Hepatocyte (in vitro differentiated cells): ENCODE measurements at regions not wholly inside any gene's neighbourhood (a gene's known extent, or its start where the extent isn't known, plus 50 kb on each side); places are given as distances from the start of the nearest gene placed in this dataset.

Source experiments
- EZH2 ChIP-seq: fragments of 200-600 bp; sonication (generic); IDR thresholded peaks from 2 replicates; pipeline ENCODE4 v1.6.1; 2016; ENCODE audit warnings: antibody characterized with exemption, mild to moderate bottlenecking, borderline replicate concordance
- EZH2phosphoT487 ChIP-seq: fragments of 200-600 bp; sonication (generic); IDR thresholded peaks from one replicate; pipeline ENCODE4 v1.6.1; 2018; ENCODE audit warnings: antibody characterized with exemption, mild to moderate bottlenecking, low read depth, moderate library complexity; ENCODE audit not compliant: unreplicated experiment, severe bottlenecking
- TF ChIP-seq, protein P1 (sequence below): fragments of 200-600 bp; sonication (generic); IDR thresholded peaks from 2 replicates; pipeline ENCODE4 v1.5.1; 2016; ENCODE audit warnings: antibody characterized with exemption, mild to moderate bottlenecking; ENCODE audit not compliant: poor library complexity

DNA sequence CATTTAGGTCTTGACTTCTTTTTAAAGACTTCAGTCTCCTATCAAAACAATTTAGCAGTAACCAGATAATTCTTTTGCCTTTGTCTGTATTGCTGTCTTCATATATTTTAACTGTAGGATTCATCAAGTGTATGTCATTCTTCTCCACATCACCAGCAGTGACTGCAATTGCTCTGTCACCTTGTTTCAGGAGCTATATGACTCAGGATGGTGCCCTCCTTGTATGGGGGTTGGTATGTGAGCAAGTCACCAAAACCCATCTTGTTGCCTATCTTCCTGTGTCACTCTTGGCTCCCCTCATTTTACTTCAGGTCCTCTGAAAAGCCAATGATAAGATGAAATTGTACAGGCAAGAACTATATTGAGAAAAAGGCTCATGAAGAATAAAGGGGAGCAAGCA, 256.9 kb upstream of the LUZP2 start:
- TF ChIP-seq, protein P1, sequence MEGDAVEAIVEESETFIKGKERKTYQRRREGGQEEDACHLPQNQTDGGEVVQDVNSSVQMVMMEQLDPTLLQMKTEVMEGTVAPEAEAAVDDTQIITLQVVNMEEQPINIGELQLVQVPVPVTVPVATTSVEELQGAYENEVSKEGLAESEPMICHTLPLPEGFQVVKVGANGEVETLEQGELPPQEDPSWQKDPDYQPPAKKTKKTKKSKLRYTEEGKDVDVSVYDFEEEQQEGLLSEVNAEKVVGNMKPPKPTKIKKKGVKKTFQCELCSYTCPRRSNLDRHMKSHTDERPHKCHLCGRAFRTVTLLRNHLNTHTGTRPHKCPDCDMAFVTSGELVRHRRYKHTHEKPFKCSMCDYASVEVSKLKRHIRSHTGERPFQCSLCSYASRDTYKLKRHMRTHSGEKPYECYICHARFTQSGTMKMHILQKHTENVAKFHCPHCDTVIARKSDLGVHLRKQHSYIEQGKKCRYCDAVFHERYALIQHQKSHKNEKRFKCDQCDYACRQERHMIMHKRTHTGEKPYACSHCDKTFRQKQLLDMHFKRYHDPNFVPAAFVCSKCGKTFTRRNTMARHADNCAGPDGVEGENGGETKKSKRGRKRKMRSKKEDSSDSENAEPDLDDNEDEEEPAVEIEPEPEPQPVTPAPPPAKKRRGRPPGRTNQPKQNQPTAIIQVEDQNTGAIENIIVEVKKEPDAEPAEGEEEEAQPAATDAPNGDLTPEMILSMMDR = no peak
- no peak for TF ChIP-seq EZH2phosphoT487
- no peak for TF ChIP-seq EZH2
